H9 (cell line): ENCODE measurements at regions not wholly inside any gene's neighbourhood (a gene's known extent, or its start where the extent isn't known, plus 50 kb on each side); places are given as distances from the start of the nearest gene placed in this dataset.

Experiments used
- DNase-seq: peaks from one replicate; pipeline ENCODE4 v3.0.0-alpha.2; 2017
- H2AFZ ChIP-seq: one replicate; pipeline ENCODE4 v1.6.1; 2013; ENCODE audit warnings: mild to moderate bottlenecking, low read length, control low read depth, moderate library complexity
- H2AK5ac ChIP-seq: 2 replicates; pipeline ENCODE4 v1.6.1; 2013; ENCODE audit warnings: low read length, control low read depth, mixed read lengths; ENCODE audit not compliant: insufficient read length
- H2BK120ac ChIP-seq: one replicate; pipeline ENCODE4 v1.6.1; 2013; ENCODE audit warnings: low read depth, mild to moderate bottlenecking, low read length, control low read depth, inconsistent platforms; ENCODE audit not compliant: poor library complexity, severe bottlenecking
- H2BK12ac ChIP-seq: 2 replicates; pipeline ENCODE4 v1.6.1; 2013; ENCODE audit warnings: low read length, control low read depth, mixed read lengths, low read depth; ENCODE audit not compliant: insufficient read length
- H2BK15ac ChIP-seq: 2 replicates; pipeline ENCODE4 v1.6.1; 2013; ENCODE audit warnings: low read depth, low read length, control low read depth
- H2BK20ac ChIP-seq: one replicate; pipeline ENCODE4 v1.6.1; 2013; ENCODE audit warnings: low read depth, mild to moderate bottlenecking, low read length, control low read depth, inconsistent platforms; ENCODE audit not compliant: poor library complexity, severe bottlenecking
- H2BK5ac ChIP-seq: 2 replicates; pipeline ENCODE4 v1.6.1; 2013; ENCODE audit warnings: low read length, control low read depth, mixed read lengths; ENCODE audit not compliant: insufficient read length
- H3K14ac ChIP-seq: 2 replicates; pipeline ENCODE4 v1.6.1; 2013; ENCODE audit warnings: low read length, control low read depth; ENCODE audit not compliant: insufficient read depth
- H3K18ac ChIP-seq: 2 replicates; pipeline ENCODE4 v1.6.1; 2013; ENCODE audit warnings: low read depth, mild to moderate bottlenecking, mixed read lengths, low read length, control low read depth; ENCODE audit not compliant: insufficient read length
- H3K23ac ChIP-seq: 2 replicates; pipeline ENCODE4 v1.6.1; 2013; ENCODE audit warnings: low read length, control low read depth, mixed read lengths, low read depth; ENCODE audit not compliant: insufficient read length
- H3K23me2 ChIP-seq: 2 replicates; pipeline ENCODE4 v1.6.1; 2013; ENCODE audit warnings: low read depth, mild to moderate bottlenecking, mixed read lengths, low read length, control low read depth; ENCODE audit not compliant: insufficient read length, poor library complexity, severe bottlenecking
- H3K27ac ChIP-seq: 2 replicates; pipeline ENCODE4 v1.5.1; 2013; ENCODE audit warnings: low read length, control low read depth, mixed read lengths, low read depth; ENCODE audit not compliant: insufficient read length
- H3K27me3 ChIP-seq: 2 replicates; pipeline ENCODE4 v1.6.1; 2013; ENCODE audit warnings: low read length, control low read depth, inconsistent platforms; ENCODE audit not compliant: insufficient read depth
- H3K4ac ChIP-seq: 2 replicates; pipeline ENCODE4 v1.6.1; 2013; ENCODE audit warnings: low read depth, mild to moderate bottlenecking, control low read depth, inconsistent platforms, low read length, moderate library complexity
- H3K4me1 ChIP-seq: 2 replicates; pipeline ENCODE4 v1.6.1; 2013; ENCODE audit warnings: low read length, control low read depth, inconsistent platforms; ENCODE audit not compliant: insufficient read depth
- H3K4me2 ChIP-seq: 2 replicates; pipeline ENCODE4 v1.6.1; 2013; ENCODE audit warnings: low read length, control low read depth, mixed read lengths; ENCODE audit not compliant: insufficient read length, insufficient read depth
- H3K56ac ChIP-seq: 2 replicates; pipeline ENCODE4 v1.6.1; 2013; ENCODE audit warnings: low read depth, mild to moderate bottlenecking, mixed read lengths, low read length, control low read depth; ENCODE audit not compliant: insufficient read length
- H3K79me1 ChIP-seq: 2 replicates; pipeline ENCODE4 v1.6.1; 2013; ENCODE audit warnings: low read depth, mild to moderate bottlenecking, moderate library complexity, low read length, control low read depth, inconsistent platforms; ENCODE audit not compliant: insufficient read depth, poor library complexity, severe bottlenecking
- H3K79me2 ChIP-seq: 2 replicates; pipeline ENCODE4 v1.6.1; 2013; ENCODE audit warnings: low read length, control low read depth, inconsistent platforms; ENCODE audit not compliant: insufficient read depth
- H3K9ac ChIP-seq: 2 replicates; pipeline ENCODE4 v1.6.1; 2013; ENCODE audit warnings: low read length, control low read depth, mixed read lengths; ENCODE audit not compliant: insufficient read length; ENCODE audit errors: extremely low read depth
- H3K9me3 ChIP-seq: one replicate; pipeline ENCODE4 v1.6.1; 2013; ENCODE audit warnings: low read depth, low read length, inconsistent platforms; ENCODE audit not compliant: control insufficient read depth
- H3T11ph ChIP-seq: one replicate; pipeline ENCODE4 v1.6.1; 2013; ENCODE audit warnings: mild to moderate bottlenecking, low read length, control low read depth, inconsistent platforms
- H4K20me1 ChIP-seq: one replicate; pipeline ENCODE4 v1.6.1; 2013; ENCODE audit not compliant: control insufficient read depth, insufficient read length, insufficient read depth
- H4K5ac ChIP-seq: 2 replicates; pipeline ENCODE4 v1.6.1; 2013; ENCODE audit warnings: low read depth, mild to moderate bottlenecking, mixed read lengths, low read length, control low read depth; ENCODE audit not compliant: insufficient read length
- H4K8ac ChIP-seq: replicated peaks from 2 replicates; pipeline ENCODE4 v1.6.1; 2013; ENCODE audit warnings: low read length, control low read depth, mixed read lengths, low read depth; ENCODE audit not compliant: insufficient read length
- H4K91ac ChIP-seq: 2 replicates; pipeline ENCODE4 v1.6.1; 2013; ENCODE audit warnings: low read depth, mild to moderate bottlenecking, moderate library complexity, mixed read lengths, low read length, control low read depth; ENCODE audit not compliant: insufficient read length
- H3K27ac Mint-ChIP-seq, 3 experiments: 2 replicates in 2 of 3; 3 replicates in 1 of 3; pipeline ENCODE4 v1.8.0; 2020 to 2021; ENCODE audit warnings: mixed read lengths in 3 of 3, mild to moderate bottlenecking in 1 of 3, moderate library complexity in 1 of 3
- H3K27me3 Mint-ChIP-seq: 2 replicates; pipeline ENCODE4 v1.8.0; 2021; ENCODE audit warnings: low read depth, mild to moderate bottlenecking, moderate library complexity, mixed read lengths
- H3K36me3 Mint-ChIP-seq, 3 experiments: 2 replicates in 2 of 3; 3 replicates in 1 of 3; pipeline ENCODE4 v1.8.0; 2020 to 2021; ENCODE audit warnings: low read depth in 3 of 3, mixed read lengths in 3 of 3; ENCODE audit not compliant: insufficient read depth in 1 of 3
- H3K4me1 Mint-ChIP-seq, 2 experiments: 2 replicates each; pipeline ENCODE4 v1.8.0; 2020; ENCODE audit warnings: mixed read lengths in 2 of 2
- H3K4me3 Mint-ChIP-seq, 2 experiments: 2 replicates in 1 of 2; 3 replicates in 1 of 2; pipeline ENCODE4 v1.8.0; 2020 to 2021; ENCODE audit warnings: mild to moderate bottlenecking in 2 of 2, mixed read lengths in 2 of 2, moderate library complexity in 1 of 2
- H3K9me3 Mint-ChIP-seq, 2 experiments: 2 replicates in 1 of 2; 3 replicates in 1 of 2; pipeline ENCODE4 v1.8.0; 2020; ENCODE audit warnings: mild to moderate bottlenecking in 2 of 2, mixed read lengths in 2 of 2, moderate library complexity in 1 of 2
- WGBS: extraction: QIAGEN DNeasy Blood & Tissue Kit; methylation state at CpG from one replicate; pipeline ENCODE4 v1.1.7; 2013; ENCODE audit warnings: missing lambda C conversion rate, low lambda C conversion rate, mixed read lengths; ENCODE audit not compliant: insufficient read length; ENCODE audit errors: extremely low coverage; 5-methylcytosine and 5-hydroxymethylcytosine counted together
- TF ChIP-seq, protein P1 (sequence below): fragments of 200-600 bp; sonication (generic); conservative IDR thresholded peaks from 3 replicates; pipeline ENCODE4 v1.8.0; 2021; ENCODE audit warnings: antibody characterized with exemption, mild to moderate bottlenecking

DNA sequence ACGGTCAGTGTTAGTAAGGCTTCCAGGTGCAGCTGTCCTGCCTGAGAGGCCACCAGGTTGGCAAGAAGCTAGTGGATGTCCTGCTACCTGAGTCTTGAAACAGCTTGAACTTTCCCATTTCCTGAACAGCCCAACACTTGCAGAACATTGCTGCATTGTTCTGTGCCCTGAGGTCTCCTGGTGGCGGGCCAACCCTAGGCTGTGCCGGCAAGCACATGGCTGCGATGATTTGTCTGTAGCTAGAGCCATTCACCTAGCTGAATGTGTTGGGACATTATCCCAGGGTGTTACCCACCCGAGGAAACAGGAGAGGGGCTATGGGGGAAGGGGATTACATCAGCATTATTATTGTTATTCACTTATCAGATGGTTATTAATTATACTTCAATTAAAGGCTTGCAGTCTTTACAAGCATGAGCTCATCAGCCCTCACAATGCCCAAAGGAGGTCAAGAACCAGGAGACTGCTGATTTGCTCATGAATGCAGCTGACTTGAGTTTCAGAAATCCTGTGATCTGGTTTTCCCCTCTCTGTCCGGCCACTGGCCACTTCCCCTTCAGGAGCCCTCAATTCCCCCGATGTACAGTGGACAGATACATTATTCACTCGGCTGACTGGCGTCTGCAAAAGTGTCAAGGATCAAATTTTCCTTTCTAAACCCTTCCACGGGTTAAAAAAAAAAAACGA is 187.6 kb upstream of the TSC22D1 start:
- H3K4me1 ChIP-seq: no peaks in the 10 kb centered on the region
- H2BK20ac ChIP-seq: no peak overlapping the region
- H2AK5ac ChIP-seq: no peak overlapping the region
- no peak overlapping the region for H2BK5ac ChIP-seq
- peaks cover 3% of the 10 kb centered on the region; the same call in 1 of the 2 replicates for H3K27me3 Mint-ChIP-seq
- H3K79me1 ChIP-seq: no peaks in the 10 kb centered on the region
- no peak overlapping the region for H3K4ac ChIP-seq
- no peaks in the 10 kb centered on the region for H3K27me3 ChIP-seq
- no peak overlapping the region for H4K5ac ChIP-seq
- no peak overlapping the region for H2BK15ac ChIP-seq
- H3K9me3 ChIP-seq: no peaks in the 10 kb centered on the region
- TF ChIP-seq, protein P1, sequence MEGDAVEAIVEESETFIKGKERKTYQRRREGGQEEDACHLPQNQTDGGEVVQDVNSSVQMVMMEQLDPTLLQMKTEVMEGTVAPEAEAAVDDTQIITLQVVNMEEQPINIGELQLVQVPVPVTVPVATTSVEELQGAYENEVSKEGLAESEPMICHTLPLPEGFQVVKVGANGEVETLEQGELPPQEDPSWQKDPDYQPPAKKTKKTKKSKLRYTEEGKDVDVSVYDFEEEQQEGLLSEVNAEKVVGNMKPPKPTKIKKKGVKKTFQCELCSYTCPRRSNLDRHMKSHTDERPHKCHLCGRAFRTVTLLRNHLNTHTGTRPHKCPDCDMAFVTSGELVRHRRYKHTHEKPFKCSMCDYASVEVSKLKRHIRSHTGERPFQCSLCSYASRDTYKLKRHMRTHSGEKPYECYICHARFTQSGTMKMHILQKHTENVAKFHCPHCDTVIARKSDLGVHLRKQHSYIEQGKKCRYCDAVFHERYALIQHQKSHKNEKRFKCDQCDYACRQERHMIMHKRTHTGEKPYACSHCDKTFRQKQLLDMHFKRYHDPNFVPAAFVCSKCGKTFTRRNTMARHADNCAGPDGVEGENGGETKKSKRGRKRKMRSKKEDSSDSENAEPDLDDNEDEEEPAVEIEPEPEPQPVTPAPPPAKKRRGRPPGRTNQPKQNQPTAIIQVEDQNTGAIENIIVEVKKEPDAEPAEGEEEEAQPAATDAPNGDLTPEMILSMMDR: no peak
- DNase-seq: no peak
- no peak overlapping the region for H4K8ac ChIP-seq
- no peak overlapping the region for H3K4me2 ChIP-seq
- H3T11ph ChIP-seq: no peak overlapping the region
- no peak overlapping the region for H3K14ac ChIP-seq
- H3K4me3 Mint-ChIP-seq: no peak overlapping the region
- H3K56ac ChIP-seq: no peak overlapping the region
- H2BK120ac ChIP-seq: no peak overlapping the region
- H3K23me2 ChIP-seq: no peaks in the 10 kb centered on the region
- H3K23ac ChIP-seq: no peak overlapping the region
- H4K20me1 ChIP-seq: no peaks in the 10 kb centered on the region
- H3K27ac ChIP-seq: no peak overlapping the region
- no peak overlapping the region for H2AFZ ChIP-seq
- no peak overlapping the region for H3K27ac Mint-ChIP-seq
- no peaks in the 10 kb centered on the region for H3K79me2 ChIP-seq
- H3K9ac ChIP-seq: no peak overlapping the region
- H3K4me1 Mint-ChIP-seq: peaks cover 26 to 34% of the 10 kb centered on the region in 2 experiments
- no peak overlapping the region for H2BK12ac ChIP-seq
- H4K91ac ChIP-seq: no peak overlapping the region
- no peak overlapping the region for H3K18ac ChIP-seq
- no peaks in the 10 kb centered on the region; a peak in 1 of 7 replicates for H3K36me3 Mint-ChIP-seq
- H3K9me3 Mint-ChIP-seq: no peaks in the 10 kb centered on the region
- no CpG with 5 or more reads among the region's 11 CpGs for WGBS
